ENCODE measurements at regions not wholly inside any gene's neighbourhood (a gene's known extent, or its start where the extent isn't known, plus 50 kb on each side); places are given as distances from the start of the nearest gene placed in this dataset.

DNA sequence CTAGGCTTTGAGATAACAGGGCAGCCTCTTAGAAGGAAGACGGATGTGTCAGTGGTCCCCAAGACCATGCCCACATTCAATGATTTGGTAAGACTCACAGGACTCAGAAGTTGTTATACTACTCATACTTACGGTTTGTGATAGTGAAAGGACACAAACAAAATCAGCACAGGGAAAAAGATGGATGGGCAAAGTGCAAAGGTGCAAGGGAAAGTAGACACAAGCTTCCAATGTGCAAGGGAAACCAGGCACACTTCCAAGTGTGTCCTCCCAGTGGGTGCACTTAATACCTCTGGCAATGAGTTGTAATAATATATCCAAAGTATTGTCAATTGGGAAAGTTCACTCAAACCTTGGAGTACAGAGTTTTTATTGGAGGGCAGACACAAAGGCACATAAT is 53.8 kb upstream of the VCX start:
- no peak for DNase-seq

DNA sequence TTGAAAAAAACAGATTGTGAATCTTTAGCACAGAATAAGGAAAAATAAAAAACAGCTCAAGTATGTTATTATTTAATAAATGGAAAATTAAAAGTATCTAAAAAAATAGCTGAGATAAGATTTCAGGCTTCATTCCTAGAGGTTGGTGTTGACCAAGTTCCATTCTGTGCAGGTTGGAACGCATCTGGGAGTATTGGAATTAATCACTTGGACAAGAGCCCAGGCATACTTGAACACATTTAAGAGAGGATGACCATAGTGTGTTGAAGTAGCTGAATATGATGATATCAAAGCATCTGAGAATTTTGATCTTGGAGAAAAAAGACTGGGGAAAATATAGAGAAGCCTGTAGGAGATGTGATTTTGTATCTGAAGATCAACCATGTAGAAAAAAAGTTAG is 54.6 kb upstream of the VCX start:
- no peak for DNase-seq

DNA sequence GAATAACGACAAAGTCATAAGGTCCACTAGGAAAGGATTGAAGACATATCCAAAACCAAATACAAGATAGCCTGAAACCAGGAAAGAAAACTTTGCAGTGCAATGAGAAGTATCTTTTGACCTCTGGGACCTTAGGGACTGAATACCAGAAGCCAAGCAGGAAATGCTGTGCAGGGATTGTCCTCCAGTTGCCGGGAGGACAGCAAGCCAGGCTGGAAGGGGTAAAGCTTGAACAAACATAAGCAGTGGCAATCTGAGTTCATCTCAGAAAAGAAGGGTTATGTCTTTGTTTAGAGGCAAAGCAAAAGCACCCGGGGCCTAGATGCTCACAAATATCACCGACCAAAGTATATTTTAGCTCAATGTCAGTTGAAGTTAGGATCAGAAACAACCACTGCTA is 55.3 kb upstream of the VCX start:
- no peak for DNase-seq

DNA sequence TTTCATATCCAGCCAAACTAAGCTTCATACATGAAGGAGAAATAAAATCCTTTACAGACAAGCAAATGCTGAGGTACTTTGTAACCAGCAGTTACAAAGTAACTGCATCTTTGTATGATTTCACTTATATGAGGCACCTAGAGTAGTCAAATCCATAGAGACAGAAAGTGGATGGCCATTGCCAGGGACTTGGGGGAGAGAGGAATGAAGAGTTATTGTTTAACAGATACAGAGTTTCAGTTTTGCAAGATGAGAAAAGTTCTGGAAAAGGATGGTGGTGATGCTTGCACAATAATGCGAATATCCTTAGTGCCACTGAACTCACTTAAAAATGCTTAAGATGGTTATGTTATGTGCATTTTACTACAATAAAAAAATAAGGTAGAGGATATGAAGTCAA is 58.4 kb upstream of the VCX start:
- DNase-seq = no peak

DNA sequence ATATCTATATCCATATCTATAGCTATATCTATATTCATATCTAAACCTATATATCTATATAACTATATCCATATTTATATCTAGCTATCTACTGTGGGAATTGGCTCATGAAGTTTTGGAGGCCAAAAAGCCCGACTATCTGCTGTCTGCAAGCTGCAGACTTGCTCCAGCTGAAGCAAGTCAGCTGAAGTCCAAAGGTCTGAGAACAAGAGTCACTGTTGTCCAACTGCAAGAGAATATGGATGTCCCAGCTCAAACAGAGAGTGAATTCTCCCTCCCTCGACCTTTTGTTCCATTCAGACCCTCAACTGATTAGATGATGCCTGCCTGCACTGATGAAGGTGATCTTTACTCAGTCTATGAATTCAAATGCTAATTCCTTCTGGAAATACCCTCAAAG is 63.3 kb upstream of the VCX start:
- no peak for DNase-seq

DNA sequence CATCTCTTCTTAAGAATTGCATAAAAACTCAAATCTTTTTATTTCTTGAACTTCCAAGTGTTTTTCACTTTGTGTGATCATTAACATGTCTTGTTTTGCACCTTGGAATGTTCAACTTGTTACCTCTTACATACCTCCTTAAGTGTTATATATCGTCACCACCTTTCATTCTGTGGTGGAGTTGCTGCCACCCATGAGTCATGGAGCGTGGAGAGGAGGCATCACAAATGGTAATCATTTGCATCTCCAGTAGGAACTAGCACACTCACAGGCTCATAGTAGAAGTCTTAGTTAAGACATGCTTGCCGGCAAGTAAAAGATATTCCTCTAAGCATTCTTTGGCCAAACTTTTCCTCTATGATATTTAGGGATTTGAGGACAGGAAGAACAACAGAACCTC is 67.0 kb upstream of the VCX start:
- no peak for DNase-seq

GRCh38 chrX:7771788-7772438 is 71.1 kb upstream of the VCX start:
- DNase-seq = no peak

GRCh38 chrX:7759830-7760229 is 83.1 kb upstream of the VCX start:
- no peak for DNase-seq

GRCh38 chrX:7746856-7747255 is 96.1 kb upstream of the VCX start:
- no peak for DNase-seq

- peak; percentile 25 for DNase-seq
Measured at GRCh38 chrX:7730071-7730470, 112.9 kb upstream of the VCX start.

DNA sequence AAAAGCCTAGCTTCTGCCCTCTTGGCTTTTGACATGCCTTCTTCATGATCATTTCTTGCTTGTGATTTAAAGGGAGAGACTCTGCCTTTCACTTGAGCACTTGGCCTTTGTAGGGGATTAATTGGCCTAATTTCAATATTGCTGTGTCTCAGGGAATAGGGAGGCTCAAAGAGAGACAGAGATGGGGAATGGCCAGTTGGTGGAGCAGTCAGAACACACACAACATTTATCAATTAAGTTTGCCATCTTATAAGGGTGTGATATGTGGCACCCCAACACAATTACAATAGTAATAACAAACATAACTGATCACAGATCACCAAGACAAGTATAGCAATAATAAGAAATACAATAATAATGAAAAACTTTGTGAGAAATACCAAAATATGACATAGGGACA is 122.5 kb upstream of the VCX start:
- no peak for DNase-seq

DNA sequence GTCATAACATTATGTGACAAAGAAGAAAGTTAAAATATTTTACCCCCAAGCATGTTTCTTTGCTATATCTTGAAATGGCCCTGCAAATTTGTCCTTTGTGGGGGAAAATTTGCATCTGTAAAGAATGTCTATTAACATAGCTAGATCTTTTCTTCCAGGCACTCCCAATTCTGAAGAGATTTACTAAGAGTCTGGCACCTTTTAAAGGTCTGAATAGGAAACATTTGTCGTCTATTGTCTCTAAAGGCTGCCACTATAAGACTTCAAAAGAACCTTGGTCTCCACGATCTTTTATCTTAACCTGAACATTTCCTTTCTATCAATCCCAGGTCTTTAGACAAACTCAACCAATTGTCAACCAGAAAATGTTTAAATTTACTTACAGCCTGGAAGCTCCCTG is 128.6 kb upstream of the VCX start:
- no peak for DNase-seq

GRCh38 chrX:7711167-7711566 is 131.8 kb upstream of the VCX start:
- DNase-seq = peak; percentile 26

DNA sequence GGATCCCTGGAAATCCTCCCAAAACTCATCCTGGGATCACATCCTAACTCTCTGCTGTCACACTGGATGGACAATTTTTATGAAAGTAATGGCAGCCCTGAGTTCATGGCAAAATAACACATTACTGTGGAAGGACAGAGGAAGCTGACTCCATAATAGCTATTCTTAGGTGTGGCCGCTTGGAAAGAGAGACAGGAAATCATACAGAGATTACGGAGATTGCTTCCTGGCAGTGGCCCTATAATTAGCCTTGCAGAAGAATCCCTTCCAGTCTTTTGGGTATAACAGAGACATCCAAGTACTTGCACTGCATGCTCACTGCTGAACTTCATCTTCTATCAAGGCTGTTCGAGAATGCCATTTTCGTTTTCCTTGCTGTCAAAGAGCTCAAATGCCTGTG is 133.1 kb upstream of the VCX start:
- no peak for DNase-seq

DNA sequence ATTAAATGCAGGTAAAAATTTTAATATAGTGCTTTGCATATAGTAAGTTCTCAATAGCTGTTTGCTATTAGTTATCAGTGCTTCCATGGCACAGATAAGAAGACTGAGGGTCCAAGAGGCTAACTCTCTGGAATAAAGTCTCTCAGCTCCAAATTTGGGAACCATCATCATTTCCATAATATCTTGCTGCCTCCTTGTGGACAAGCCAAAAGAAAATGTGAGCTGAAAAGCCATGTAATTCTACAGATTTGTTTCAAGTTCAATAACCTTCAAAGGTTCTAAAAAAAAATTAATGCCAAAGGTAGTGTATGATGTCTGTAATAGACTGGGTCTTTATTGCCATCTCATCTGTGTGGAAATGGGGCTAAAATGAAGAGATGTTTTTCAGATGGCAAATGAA is 136.9 kb upstream of the VCX start:
- DNase-seq = no peak

DNA sequence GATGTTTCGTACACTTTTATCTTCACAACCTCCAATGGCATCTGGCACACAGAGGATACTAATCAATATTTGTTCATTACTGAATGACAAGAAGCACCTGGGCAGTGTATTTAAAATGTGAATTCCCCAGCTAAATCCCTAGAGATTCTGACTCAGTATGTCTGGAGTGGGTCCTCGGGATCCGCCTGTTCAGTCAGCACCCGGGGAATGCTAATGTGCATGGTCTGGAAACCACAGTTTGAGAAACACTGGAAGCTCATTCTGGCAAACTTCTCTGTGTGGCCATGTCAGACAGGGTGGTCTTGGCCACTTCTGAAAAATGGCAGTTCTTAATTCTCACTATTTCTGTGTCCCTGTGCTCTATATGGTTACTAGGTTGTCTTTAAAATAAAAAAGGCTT is 138.8 kb upstream of the VCX start:
- no peak for DNase-seq

GRCh38 chrX:7698248-7698647 is 144.7 kb upstream of the VCX start:
- no peak for DNase-seq

DNA sequence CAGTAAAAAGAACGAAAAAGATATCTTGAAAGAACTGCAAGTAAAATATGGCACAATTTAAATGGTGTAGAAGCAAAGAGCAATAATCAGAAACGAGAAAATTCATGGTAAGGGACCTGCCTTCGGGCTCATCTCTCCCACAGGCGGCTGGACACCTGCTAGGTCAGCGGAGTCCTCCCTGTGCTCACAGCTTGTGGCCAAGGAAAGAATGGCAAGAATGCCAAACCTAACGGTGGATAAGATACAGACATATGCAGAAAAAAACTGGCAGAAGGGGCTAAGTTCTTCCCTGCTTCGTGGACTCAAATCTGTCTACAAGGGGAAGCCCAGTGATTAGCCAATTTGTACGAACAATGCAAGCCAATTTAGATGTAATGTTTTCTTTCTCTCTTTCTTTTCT is 152.1 kb upstream of the VCX start:
- DNase-seq = no peak

DNA sequence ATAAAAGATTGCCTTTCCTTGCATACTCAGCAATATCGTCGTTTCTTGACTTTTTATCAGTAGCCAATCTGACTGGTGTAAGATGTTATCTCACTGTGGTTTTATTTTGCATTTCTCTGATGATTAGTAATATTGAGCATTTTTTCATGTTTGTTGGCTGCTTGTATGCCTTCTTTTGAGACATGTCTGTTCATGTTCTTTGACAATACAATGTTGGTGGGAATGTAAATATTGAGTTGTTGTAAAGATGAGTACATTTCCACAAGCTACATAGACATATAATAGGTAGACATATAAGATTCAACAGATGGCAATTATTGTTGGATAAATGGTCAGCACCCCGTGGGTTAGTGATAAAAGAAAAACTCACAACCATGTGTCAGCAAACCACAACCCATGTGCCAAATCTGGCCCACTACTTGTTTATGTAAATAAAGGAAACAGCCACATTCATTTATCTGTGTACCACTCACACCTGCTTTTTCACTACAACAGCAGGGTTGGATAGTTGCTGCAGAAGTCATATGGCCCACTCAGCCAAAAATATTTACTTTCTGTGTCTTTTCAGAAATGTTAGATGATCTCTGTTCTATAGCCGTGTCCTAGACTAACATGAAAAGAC is 153.1 kb upstream of the VCX start:
- no peak for DNase-seq

- DNase-seq = no peak
Measured at GRCh38 chrX:7680181-7680580, 162.8 kb upstream of the VCX start.

GRCh38 chrX:7654316-7654715 is 188.7 kb upstream of the VCX start:
- no peak for DNase-seq

GRCh38 chrX:7647831-7648230 is 195.1 kb upstream of the VCX start:
- no peak for DNase-seq

DNA sequence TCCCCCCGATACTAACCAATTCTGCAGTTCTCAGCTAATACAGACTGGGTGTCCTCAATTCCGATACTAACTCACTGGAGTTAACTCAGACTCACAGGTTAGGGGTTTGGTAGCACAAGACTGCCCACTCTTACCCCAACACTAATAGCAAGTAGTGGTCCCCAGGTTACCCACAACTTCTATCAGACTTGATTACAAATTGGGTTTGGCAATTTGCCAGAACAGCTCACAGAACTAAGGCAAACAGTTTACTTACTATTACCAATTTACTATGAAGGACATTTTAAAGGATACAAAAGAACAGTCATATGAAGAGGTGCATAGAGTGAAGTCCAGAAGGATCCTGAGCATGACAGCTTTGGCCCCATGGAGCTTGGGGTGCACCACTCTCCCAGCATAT is 201.8 kb upstream of the VCX start:
- DNase-seq = no peak

DNA sequence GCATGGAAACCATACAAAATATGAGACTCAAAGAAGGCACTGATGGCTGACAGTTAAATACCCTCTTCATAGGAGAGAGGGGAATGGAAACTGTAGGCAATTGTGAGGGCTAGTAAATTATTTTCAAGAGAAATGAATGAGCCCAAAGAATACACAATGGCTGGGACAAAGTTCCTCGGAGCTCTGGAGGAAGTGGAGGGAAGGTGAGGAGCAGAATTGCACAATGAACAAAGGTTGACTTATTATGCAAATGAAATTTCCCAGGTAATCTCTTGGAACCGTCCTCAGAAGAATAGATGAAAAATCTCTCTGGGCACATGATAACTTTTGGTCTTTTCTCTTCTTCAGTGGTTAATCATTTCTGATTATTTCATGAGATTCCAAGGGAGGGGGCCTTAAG is 202.6 kb upstream of the VCX start:
- DNase-seq = no peak

DNA sequence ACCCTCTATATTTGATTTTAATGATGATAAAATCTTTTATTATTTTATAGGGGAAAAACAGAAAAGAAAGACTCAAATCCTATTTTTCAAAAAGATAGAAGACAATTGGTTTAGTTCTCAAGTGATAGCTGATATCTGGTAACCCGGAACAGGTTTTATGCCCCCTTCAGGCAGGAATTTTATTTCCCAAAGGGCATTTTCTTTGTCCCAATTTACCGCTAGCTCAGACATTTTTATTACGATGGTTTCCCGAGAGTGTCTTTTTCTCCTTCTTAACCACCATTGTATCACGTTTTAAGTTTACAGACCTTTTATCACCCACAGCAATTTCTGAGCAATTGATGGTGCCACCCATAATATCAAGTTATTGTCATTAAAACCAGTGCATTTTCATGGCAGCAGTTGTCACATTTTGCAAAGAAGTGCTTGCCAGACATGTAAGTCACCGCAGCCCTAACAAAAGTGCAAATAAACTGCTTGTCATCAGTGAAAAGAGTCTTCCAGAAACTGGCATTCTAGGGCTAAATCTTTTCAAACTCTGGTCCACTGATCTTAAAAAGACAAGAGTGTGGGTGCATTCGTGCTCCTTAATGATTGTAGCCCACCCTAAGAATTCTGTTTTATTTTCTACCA is 204.8 kb upstream of the VCX start:
- no peak for DNase-seq
